ENCODE measurements at regions not wholly inside any gene's neighbourhood (a gene's known extent, or its start where the extent isn't known, plus 50 kb on each side); places are given as distances from the start of the nearest gene placed in this dataset.

DNA sequence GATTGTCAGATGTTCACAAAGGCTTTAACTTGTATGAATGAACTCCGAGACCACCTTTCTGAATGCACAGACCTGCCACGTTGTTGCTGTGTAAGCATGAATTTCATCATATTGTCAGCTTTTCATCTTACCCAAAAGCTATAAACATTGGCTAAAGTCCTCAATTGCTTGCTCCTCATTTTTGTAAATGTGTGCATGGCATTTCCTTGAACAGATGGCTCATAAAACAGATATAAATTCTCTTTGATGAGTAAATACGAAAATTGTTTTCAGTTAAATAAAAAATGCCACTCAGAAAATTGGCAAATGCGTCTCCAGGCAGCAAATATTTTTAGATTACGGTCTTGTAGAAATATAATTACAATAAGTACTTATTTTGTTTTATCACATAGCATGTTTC lies 226.0 kb upstream of the NDN start:
- TF ChIP-seq, protein P1, sequence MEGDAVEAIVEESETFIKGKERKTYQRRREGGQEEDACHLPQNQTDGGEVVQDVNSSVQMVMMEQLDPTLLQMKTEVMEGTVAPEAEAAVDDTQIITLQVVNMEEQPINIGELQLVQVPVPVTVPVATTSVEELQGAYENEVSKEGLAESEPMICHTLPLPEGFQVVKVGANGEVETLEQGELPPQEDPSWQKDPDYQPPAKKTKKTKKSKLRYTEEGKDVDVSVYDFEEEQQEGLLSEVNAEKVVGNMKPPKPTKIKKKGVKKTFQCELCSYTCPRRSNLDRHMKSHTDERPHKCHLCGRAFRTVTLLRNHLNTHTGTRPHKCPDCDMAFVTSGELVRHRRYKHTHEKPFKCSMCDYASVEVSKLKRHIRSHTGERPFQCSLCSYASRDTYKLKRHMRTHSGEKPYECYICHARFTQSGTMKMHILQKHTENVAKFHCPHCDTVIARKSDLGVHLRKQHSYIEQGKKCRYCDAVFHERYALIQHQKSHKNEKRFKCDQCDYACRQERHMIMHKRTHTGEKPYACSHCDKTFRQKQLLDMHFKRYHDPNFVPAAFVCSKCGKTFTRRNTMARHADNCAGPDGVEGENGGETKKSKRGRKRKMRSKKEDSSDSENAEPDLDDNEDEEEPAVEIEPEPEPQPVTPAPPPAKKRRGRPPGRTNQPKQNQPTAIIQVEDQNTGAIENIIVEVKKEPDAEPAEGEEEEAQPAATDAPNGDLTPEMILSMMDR (conservative IDR thresholded peaks at IDR 0.05), result no peak
- no peak for TF ChIP-seq ZFX (IDR thresholded peaks at IDR 0.05)
